ENCODE measurements at regions not wholly inside any gene's neighbourhood (a gene's known extent, or its start where the extent isn't known, plus 50 kb on each side); places are given as distances from the start of the nearest gene placed in this dataset.
"Not testable (repeated sequence)": the region's sequence is repeated elsewhere in the genome, so short reads cannot be mapped to it uniquely, and the experiment has no call there.

GRCh38 chr2:89208144-89208932 lies 516.9 kb downstream of the RPIA start:
- not testable (repeated sequence) for TF ChIP-seq CTCF, POLR2A (IDR thresholded peaks at IDR 0.05)
